ENCODE measurements at regions not wholly inside any gene's neighbourhood (a gene's known extent, or its start where the extent isn't known, plus 50 kb on each side); places are given as distances from the start of the nearest gene placed in this dataset.

GRCh38 chr1:106200711-106201110, 855.8 kb upstream of the PRMT6 start:
- Histone ChIP-seq H3K27ac (ENCODE audit: low read length) (no peak overlapping the region), H3K79me2 (ENCODE audit: insufficient read depth, low read length) (no peaks in the 10 kb centered on the region), H4K20me1 (ENCODE audit: insufficient read depth, low read length) (no peaks in the 10 kb centered on the region), H3K4me1 (ENCODE audit: insufficient read depth, low read length) (no peaks in the 10 kb centered on the region), H3K4me2 (ENCODE audit: insufficient read depth, low read length) (no peak overlapping the region), H3K36me3 (ENCODE audit: insufficient read depth, low read length) (no peaks in the 10 kb centered on the region), H3K27me3 (ENCODE audit: insufficient read depth, low read length, poor library complexity) (no peaks in the 10 kb centered on the region), H3K9me3 (ENCODE audit: insufficient read depth, low read length, severe bottlenecking) (no peaks in the 10 kb centered on the region), H3K9ac (ENCODE audit: low read depth, low read length) (no peak overlapping the region), H2AFZ (ENCODE audit: low read depth, low read length) (no peak overlapping the region), H3K4me3 (ENCODE audit: low read depth in 1 of 2, low read length in 2 of 2) (no peak overlapping the region)
- DNase-seq, result no peak
- ATAC-seq (ENCODE audit: insufficient read depth, low read depth), result no peak
- TF ChIP-seq, protein P1, sequence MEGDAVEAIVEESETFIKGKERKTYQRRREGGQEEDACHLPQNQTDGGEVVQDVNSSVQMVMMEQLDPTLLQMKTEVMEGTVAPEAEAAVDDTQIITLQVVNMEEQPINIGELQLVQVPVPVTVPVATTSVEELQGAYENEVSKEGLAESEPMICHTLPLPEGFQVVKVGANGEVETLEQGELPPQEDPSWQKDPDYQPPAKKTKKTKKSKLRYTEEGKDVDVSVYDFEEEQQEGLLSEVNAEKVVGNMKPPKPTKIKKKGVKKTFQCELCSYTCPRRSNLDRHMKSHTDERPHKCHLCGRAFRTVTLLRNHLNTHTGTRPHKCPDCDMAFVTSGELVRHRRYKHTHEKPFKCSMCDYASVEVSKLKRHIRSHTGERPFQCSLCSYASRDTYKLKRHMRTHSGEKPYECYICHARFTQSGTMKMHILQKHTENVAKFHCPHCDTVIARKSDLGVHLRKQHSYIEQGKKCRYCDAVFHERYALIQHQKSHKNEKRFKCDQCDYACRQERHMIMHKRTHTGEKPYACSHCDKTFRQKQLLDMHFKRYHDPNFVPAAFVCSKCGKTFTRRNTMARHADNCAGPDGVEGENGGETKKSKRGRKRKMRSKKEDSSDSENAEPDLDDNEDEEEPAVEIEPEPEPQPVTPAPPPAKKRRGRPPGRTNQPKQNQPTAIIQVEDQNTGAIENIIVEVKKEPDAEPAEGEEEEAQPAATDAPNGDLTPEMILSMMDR (IDR thresholded peaks at IDR 0.05; ENCODE audit: borderline replicate concordance, extremely low read depth, low read length, poor library complexity, severe bottlenecking), result no peak
- no peak for TF ChIP-seq EZH2 (IDR thresholded peaks at IDR 0.05; ENCODE audit: borderline replicate concordance, low read depth, low read length, severe bottlenecking)

DNA sequence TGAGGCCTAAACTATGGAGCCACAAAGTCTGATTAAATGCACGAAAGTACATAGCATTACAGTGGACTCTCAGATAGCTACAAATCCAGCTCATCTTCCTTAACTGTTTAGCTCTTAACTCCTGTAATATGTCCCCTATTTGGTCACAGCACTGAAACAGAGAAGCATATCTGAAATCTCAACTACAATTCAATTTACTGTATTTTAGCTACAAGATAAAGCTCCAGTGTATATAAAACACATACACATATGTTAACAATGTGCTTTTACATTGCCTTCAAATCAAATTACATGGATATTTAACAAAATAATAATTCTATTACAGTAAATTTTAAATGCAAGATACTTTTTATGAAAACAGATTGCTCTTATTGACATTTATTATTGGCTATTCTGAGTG, 849.3 kb upstream of the PRMT6 start:
- Histone ChIP-seq H3K4me3 (ENCODE audit: low read depth in 1 of 2, low read length in 2 of 2) (no peak overlapping the region), H3K27me3 (ENCODE audit: insufficient read depth, low read length, poor library complexity) (no peaks in the 10 kb centered on the region), H4K20me1 (ENCODE audit: insufficient read depth, low read length) (no peaks in the 10 kb centered on the region), H3K36me3 (ENCODE audit: insufficient read depth, low read length) (no peaks in the 10 kb centered on the region), H3K9me3 (ENCODE audit: insufficient read depth, low read length, severe bottlenecking) (no peaks in the 10 kb centered on the region), H2AFZ (ENCODE audit: low read depth, low read length) (no peak overlapping the region), H3K9ac (ENCODE audit: low read depth, low read length) (no peak overlapping the region), H3K4me2 (ENCODE audit: insufficient read depth, low read length) (no peak overlapping the region), H3K4me1 (ENCODE audit: insufficient read depth, low read length) (no peaks in the 10 kb centered on the region), H3K79me2 (ENCODE audit: insufficient read depth, low read length) (no peaks in the 10 kb centered on the region), H3K27ac (ENCODE audit: low read length) (no peak overlapping the region)
- DNase-seq (no peak), ATAC-seq (ENCODE audit: insufficient read depth, low read depth) (no peak)
- TF ChIP-seq EZH2 (IDR thresholded peaks at IDR 0.05; ENCODE audit: borderline replicate concordance, low read depth, low read length, severe bottlenecking), result no peak
- TF ChIP-seq, protein P1 (IDR thresholded peaks at IDR 0.05; ENCODE audit: borderline replicate concordance, extremely low read depth, low read length, poor library complexity, severe bottlenecking), result no peak

- Histone ChIP-seq H3K9ac (ENCODE audit: low read depth, low read length) (no peak overlapping the region), H3K9me3 (ENCODE audit: insufficient read depth, low read length, severe bottlenecking) (no peaks in the 10 kb centered on the region), H3K4me3 (ENCODE audit: low read depth in 1 of 2, low read length in 2 of 2) (no peak overlapping the region), H3K27me3 (ENCODE audit: insufficient read depth, low read length, poor library complexity) (no peaks in the 10 kb centered on the region), H3K4me2 (ENCODE audit: insufficient read depth, low read length) (no peak overlapping the region), H3K79me2 (ENCODE audit: insufficient read depth, low read length) (no peaks in the 10 kb centered on the region), H4K20me1 (ENCODE audit: insufficient read depth, low read length) (no peaks in the 10 kb centered on the region), H2AFZ (ENCODE audit: low read depth, low read length) (no peak overlapping the region), H3K27ac (ENCODE audit: low read length) (no peak overlapping the region), H3K36me3 (ENCODE audit: insufficient read depth, low read length) (no peaks in the 10 kb centered on the region), H3K4me1 (ENCODE audit: insufficient read depth, low read length) (no peaks in the 10 kb centered on the region)
- ATAC-seq (ENCODE audit: insufficient read depth, low read depth) (no peak), DNase-seq (no peak)
- no peak for TF ChIP-seq EZH2 (IDR thresholded peaks at IDR 0.05; ENCODE audit: borderline replicate concordance, low read depth, low read length, severe bottlenecking)
- TF ChIP-seq, protein P1 (IDR thresholded peaks at IDR 0.05; ENCODE audit: borderline replicate concordance, extremely low read depth, low read length, poor library complexity, severe bottlenecking), result no peak
Observed at GRCh38 chr1:106217765-106218164, 838.7 kb upstream of the PRMT6 start.

DNA sequence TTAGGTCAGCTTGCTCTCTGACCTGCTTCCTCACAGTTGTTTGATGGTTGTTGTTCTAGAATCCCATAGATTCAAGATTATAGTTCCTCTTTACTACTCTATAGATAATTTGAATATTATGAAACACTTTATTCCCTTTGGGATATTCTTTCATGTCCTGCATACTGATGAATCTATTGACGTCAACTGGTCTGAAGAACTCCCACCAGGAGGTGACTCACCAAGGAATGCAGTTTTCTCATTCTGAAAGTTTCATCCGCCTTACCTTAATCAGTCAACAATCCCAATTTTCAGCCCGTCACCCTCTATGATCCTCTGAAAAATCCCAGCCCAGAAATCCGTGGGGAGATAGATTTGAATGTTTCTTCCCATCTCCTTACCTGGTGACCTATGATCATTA, 834.1 kb upstream of the PRMT6 start:
- no peaks in the 10 kb centered on the region for H4K20me1 ChIP-seq (ENCODE audit: insufficient read depth, low read length)
- no peaks in the 10 kb centered on the region for H3K27me3 ChIP-seq (ENCODE audit: insufficient read depth, low read length, poor library complexity)
- DNase-seq (no peak), ATAC-seq (ENCODE audit: insufficient read depth, low read depth) (no peak)
- H3K9me3 ChIP-seq (ENCODE audit: insufficient read depth, low read length, severe bottlenecking), result no peaks in the 10 kb centered on the region
- no peak overlapping the region for H3K9ac ChIP-seq (ENCODE audit: low read depth, low read length)
- no peaks in the 10 kb centered on the region for H3K36me3 ChIP-seq (ENCODE audit: insufficient read depth, low read length)
- H3K4me2 ChIP-seq (ENCODE audit: insufficient read depth, low read length), result no peak overlapping the region
- no peak overlapping the region for H3K4me3 ChIP-seq (ENCODE audit: low read depth in 1 of 2, low read length in 2 of 2)
- H3K27ac ChIP-seq (ENCODE audit: low read length), result no peak overlapping the region
- no peaks in the 10 kb centered on the region for H3K4me1 ChIP-seq (ENCODE audit: insufficient read depth, low read length)
- no peak overlapping the region for H2AFZ ChIP-seq (ENCODE audit: low read depth, low read length)
- TF ChIP-seq EZH2 (IDR thresholded peaks at IDR 0.05; ENCODE audit: borderline replicate concordance, low read depth, low read length, severe bottlenecking), result no peak
- TF ChIP-seq, protein P1 (IDR thresholded peaks at IDR 0.05; ENCODE audit: borderline replicate concordance, extremely low read depth, low read length, poor library complexity, severe bottlenecking), result no peak
- H3K79me2 ChIP-seq (ENCODE audit: insufficient read depth, low read length), result no peaks in the 10 kb centered on the region
